ENCODE measurements at regions not wholly inside any gene's neighbourhood (a gene's known extent, or its start where the extent isn't known, plus 50 kb on each side); places are given as distances from the start of the nearest gene placed in this dataset.
"Not testable (repeated sequence)": the region's sequence is repeated elsewhere in the genome, so short reads cannot be mapped to it uniquely, and the experiment has no call there.

DNA sequence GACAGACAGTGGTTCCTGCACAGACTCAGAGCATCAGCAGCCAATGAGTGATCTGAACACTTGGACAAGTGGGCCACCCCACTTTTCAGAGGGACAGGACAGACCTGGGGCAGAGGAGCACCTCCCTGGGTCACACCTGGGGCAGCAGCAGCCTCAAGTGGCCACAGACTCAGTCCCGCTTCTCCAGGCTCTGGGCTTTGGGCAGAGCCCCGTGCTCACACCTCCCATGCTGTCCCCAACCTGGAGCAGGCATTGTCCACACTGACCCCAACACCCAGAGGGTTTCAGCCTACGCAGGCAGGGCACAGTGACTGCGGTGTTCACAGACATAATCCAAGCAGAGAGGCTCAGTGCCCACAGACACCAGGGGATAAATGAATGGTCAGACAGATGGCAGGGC, 135.5 kb upstream of the SFSWAP start:
- no peaks in the 10 kb centered on the region for H3K79me2 ChIP-seq (ENCODE audit: control insufficient read depth, insufficient read depth, low read length)
- H3K27me3 ChIP-seq (ENCODE audit: insufficient read depth, low read length, poor library complexity): no peaks in the 10 kb centered on the region
- H3K4me2 ChIP-seq (ENCODE audit: low read length): no peak overlapping the region
- H2BK120ac ChIP-seq (ENCODE audit: low read depth, low read length): no peak overlapping the region
- no CpG with 5 or more reads among the region's 4 CpGs for WGBS (ENCODE audit: extremely low coverage, insufficient coverage, low lambda C conversion rate)
- no peak overlapping the region for H2BK15ac ChIP-seq (replicated peaks; ENCODE audit: low read depth)
- no peak overlapping the region for H4K8ac ChIP-seq (ENCODE audit: low read depth, low read length)
- H3K4me1 ChIP-seq (ENCODE audit: control insufficient read depth, low read depth, low read length): no peaks in the 10 kb centered on the region
- no peak overlapping the region for H3K56ac ChIP-seq (ENCODE audit: low read length)
- no peak overlapping the region for H3K18ac ChIP-seq (ENCODE audit: low read length)
- no peak overlapping the region for H3K4me3 ChIP-seq (ENCODE audit: low read length)
- H2AK5ac ChIP-seq (ENCODE audit: low read length): no peak overlapping the region
- H3K23ac ChIP-seq (ENCODE audit: low read length): no peak overlapping the region
- no peak overlapping the region for H3K27ac ChIP-seq (ENCODE audit: low read depth, low read length)
- H4K5ac ChIP-seq (ENCODE audit: low read length): no peak overlapping the region
- no peaks in the 10 kb centered on the region for H3K79me1 ChIP-seq (ENCODE audit: low read length)
- H3K36me3 ChIP-seq (ENCODE audit: control insufficient read depth, insufficient read depth, low read length): no peaks in the 10 kb centered on the region
- no peak overlapping the region for H3K4ac ChIP-seq (ENCODE audit: low read depth, low read length)
- H2BK5ac ChIP-seq (ENCODE audit: low read length): no peak overlapping the region
- H3K9ac ChIP-seq (ENCODE audit: low read length): no peak overlapping the region
- no peak for DNase-seq

DNA sequence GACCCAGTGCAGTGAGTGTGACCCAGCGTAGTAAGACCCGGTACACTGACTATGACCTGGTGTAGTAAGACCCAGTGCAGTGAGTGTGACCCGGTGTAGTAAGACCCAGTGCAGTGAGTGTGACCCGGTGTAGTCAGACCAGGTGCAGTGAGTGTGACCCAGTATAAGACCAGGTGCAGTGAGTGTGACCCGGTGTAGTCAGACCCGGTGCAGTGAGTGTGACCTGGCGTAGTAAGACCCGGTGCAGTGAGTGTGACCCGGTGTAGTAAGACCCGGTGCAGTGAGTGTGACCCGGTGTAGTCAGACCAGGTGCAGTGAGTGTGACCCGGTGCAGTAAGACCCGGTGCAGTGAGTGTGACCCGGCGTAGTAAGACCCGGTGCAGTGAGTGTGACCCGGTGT, 134.2 kb upstream of the SFSWAP start:
- H3K4me3 ChIP-seq (ENCODE audit: low read length); H3K4ac ChIP-seq (ENCODE audit: low read depth, low read length); H2BK120ac ChIP-seq (ENCODE audit: low read depth, low read length); H3K18ac ChIP-seq (ENCODE audit: low read length); H3K79me2 ChIP-seq (ENCODE audit: control insufficient read depth, insufficient read depth, low read length); H3K36me3 ChIP-seq (ENCODE audit: control insufficient read depth, insufficient read depth, low read length); H4K8ac ChIP-seq (ENCODE audit: low read depth, low read length); H3K56ac ChIP-seq (ENCODE audit: low read length); H2BK15ac ChIP-seq (replicated peaks; ENCODE audit: low read depth); H2AK5ac ChIP-seq (ENCODE audit: low read length); H3K27me3 ChIP-seq (ENCODE audit: insufficient read depth, low read length, poor library complexity); H4K5ac ChIP-seq (ENCODE audit: low read length); H3K4me2 ChIP-seq (ENCODE audit: low read length); H3K4me1 ChIP-seq (ENCODE audit: control insufficient read depth, low read depth, low read length); H3K23ac ChIP-seq (ENCODE audit: low read length); H2BK5ac ChIP-seq (ENCODE audit: low read length); H3K79me1 ChIP-seq (ENCODE audit: low read length); H3K27ac ChIP-seq (ENCODE audit: low read depth, low read length); H3K9ac ChIP-seq (ENCODE audit: low read length); DNase-seq: not testable (repeated sequence)
- WGBS (ENCODE audit: extremely low coverage, insufficient coverage, low lambda C conversion rate): no CpG with 5 or more reads among the region's 17 CpGs

DNA sequence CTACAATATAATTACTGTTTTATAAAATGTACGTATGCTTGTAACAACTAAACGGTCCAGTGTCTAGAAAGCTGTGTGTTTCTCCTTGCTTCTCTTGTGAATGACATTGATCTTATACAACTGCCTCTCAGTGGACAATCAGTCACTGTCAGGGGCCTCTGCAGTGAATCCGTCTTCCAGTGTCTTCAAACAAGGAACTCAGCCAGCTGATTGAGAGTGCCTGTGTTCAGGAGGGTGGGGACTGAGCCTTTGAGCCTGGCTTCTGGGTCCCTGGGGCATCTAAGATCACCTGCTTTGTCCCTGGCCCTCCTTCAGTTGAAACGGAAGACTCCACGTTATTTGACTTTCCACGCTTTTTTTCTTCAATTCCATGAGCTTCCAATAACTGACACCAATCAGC, 133.1 kb upstream of the SFSWAP start:
- H4K8ac ChIP-seq (ENCODE audit: low read depth, low read length): no peak overlapping the region
- no peak overlapping the region for H3K27ac ChIP-seq (ENCODE audit: low read depth, low read length)
- WGBS (ENCODE audit: extremely low coverage, insufficient coverage, low lambda C conversion rate): no CpG with 5 or more reads among the region's 6 CpGs
- H3K4me2 ChIP-seq (ENCODE audit: low read length): no peak overlapping the region
- no peak overlapping the region for H3K23ac ChIP-seq (ENCODE audit: low read length)
- H2BK5ac ChIP-seq (ENCODE audit: low read length): no peak overlapping the region
- no peaks in the 10 kb centered on the region for H3K4me1 ChIP-seq (ENCODE audit: control insufficient read depth, low read depth, low read length)
- DNase-seq: no peak
- H3K79me2 ChIP-seq (ENCODE audit: control insufficient read depth, insufficient read depth, low read length): no peaks in the 10 kb centered on the region
- no peaks in the 10 kb centered on the region for H3K36me3 ChIP-seq (ENCODE audit: control insufficient read depth, insufficient read depth, low read length)
- no peak overlapping the region for H3K18ac ChIP-seq (ENCODE audit: low read length)
- H3K4ac ChIP-seq (ENCODE audit: low read depth, low read length): no peak overlapping the region
- H4K5ac ChIP-seq (ENCODE audit: low read length): no peak overlapping the region
- H2BK120ac ChIP-seq (ENCODE audit: low read depth, low read length): no peak overlapping the region
- H3K79me1 ChIP-seq (ENCODE audit: low read length): no peaks in the 10 kb centered on the region
- H3K9ac ChIP-seq (ENCODE audit: low read length): no peak overlapping the region
- no peaks in the 10 kb centered on the region for H3K27me3 ChIP-seq (ENCODE audit: insufficient read depth, low read length, poor library complexity)
- H3K4me3 ChIP-seq (ENCODE audit: low read length): no peak overlapping the region
- no peak overlapping the region for H2BK15ac ChIP-seq (replicated peaks; ENCODE audit: low read depth)
- no peak overlapping the region for H2AK5ac ChIP-seq (ENCODE audit: low read length)
- no peak overlapping the region for H3K56ac ChIP-seq (ENCODE audit: low read length)

DNA sequence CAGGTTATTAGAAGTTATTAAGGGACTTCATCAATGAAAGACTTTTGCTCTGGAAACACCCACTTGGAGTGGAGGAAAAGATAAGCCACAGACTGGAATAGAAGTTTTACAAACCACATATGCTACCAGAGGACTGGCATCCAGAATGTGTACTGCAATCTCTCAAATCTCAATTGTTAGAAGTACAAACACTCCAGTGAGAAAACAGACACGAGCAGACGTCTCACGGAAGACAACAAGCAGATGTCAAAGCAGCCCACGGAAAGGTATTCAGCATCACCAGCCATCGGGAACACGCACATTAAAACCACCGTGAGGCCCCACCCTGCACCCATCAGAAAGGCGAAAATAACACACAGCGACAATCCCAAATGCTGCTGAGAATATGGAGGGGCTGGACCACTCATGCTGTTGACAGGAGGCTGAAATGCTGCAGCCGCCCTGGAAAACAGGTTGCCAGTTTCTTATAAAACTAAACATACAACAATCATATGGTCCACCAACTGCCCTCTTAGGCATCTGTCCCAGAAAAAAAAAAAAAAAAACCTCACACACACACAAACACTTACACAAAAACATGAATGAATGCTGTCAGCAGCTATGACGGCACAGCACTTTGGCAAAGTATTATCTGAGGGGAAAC, 131.9 kb upstream of the SFSWAP start:
- Histone ChIP-seq H3K79me1 (ENCODE audit: low read length) (no peaks in the 10 kb centered on the region), H2BK120ac (ENCODE audit: low read depth, low read length) (no peak overlapping the region), H2BK5ac (ENCODE audit: low read length) (no peak overlapping the region), H3K23ac (ENCODE audit: low read length) (no peak overlapping the region), H4K5ac (ENCODE audit: low read length) (no peak overlapping the region), H3K36me3 (ENCODE audit: control insufficient read depth, insufficient read depth, low read length) (no peaks in the 10 kb centered on the region), H3K27me3 (ENCODE audit: insufficient read depth, low read length, poor library complexity) (no peaks in the 10 kb centered on the region), H3K9ac (ENCODE audit: low read length) (no peak overlapping the region), H3K56ac (ENCODE audit: low read length) (no peak overlapping the region), H3K4me3 (ENCODE audit: low read length) (no peak overlapping the region), H2BK15ac (replicated peaks; ENCODE audit: low read depth) (no peak overlapping the region), H3K27ac (ENCODE audit: low read depth, low read length) (no peak overlapping the region), H3K4me2 (ENCODE audit: low read length) (no peak overlapping the region), H4K8ac (ENCODE audit: low read depth, low read length) (no peak overlapping the region), H3K79me2 (ENCODE audit: control insufficient read depth, insufficient read depth, low read length) (no peaks in the 10 kb centered on the region), H3K4me1 (ENCODE audit: control insufficient read depth, low read depth, low read length) (no peaks in the 10 kb centered on the region), H3K4ac (ENCODE audit: low read depth, low read length) (no peak overlapping the region), H3K18ac (ENCODE audit: low read length) (no peak overlapping the region), H2AK5ac (ENCODE audit: low read length) (no peak overlapping the region)
- WGBS (ENCODE audit: extremely low coverage, insufficient coverage, low lambda C conversion rate): no CpG with 5 or more reads among the region's 11 CpGs
- DNase-seq: no peak

DNA sequence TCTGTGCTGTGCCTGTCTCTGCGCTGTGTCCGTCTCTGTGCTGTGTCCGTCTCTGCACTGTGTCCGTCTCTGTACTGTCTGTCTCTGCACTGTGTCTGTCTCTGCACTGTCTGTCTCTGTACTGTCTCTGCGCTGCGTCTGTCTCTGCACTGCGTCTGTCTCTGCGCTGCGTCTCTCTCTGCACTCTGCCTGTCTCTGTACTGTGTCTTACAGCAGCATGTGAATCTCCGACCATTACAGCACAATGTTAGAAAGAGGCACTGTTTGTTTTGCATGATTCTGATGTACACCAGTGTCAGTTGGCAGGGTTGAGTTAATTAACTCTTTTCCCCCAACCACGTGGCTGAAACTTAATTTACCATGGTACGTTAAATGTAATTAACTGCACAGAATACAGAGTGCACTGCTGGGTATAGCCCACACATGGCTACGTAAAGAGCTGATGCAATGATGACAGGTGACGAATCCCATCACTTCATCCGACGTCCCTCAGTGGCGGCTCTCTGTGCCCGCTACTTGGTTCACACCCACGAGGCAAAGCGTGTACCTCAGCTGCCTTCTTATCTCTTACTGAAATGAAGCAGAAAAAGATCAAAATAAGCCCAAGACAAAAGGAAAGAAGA, 127.7 kb upstream of the SFSWAP start:
- Histone ChIP-seq H3K9ac (ENCODE audit: low read length) (no peak overlapping the region), H3K56ac (ENCODE audit: low read length) (no peak overlapping the region), H3K23ac (ENCODE audit: low read length) (no peak overlapping the region), H4K8ac (ENCODE audit: low read depth, low read length) (no peak overlapping the region), H3K36me3 (ENCODE audit: control insufficient read depth, insufficient read depth, low read length) (no peaks in the 10 kb centered on the region), H4K5ac (ENCODE audit: low read length) (no peak overlapping the region), H2BK15ac (replicated peaks; ENCODE audit: low read depth) (no peak overlapping the region), H2AK5ac (ENCODE audit: low read length) (no peak overlapping the region), H3K27ac (ENCODE audit: low read depth, low read length) (no peak overlapping the region), H3K4me1 (ENCODE audit: control insufficient read depth, low read depth, low read length) (no peaks in the 10 kb centered on the region), H2BK5ac (ENCODE audit: low read length) (no peak overlapping the region), H3K4ac (ENCODE audit: low read depth, low read length) (no peak overlapping the region), H3K79me1 (ENCODE audit: low read length) (no peaks in the 10 kb centered on the region), H3K18ac (ENCODE audit: low read length) (no peak overlapping the region), H3K4me3 (ENCODE audit: low read length) (no peak overlapping the region), H3K4me2 (ENCODE audit: low read length) (no peak overlapping the region), H3K27me3 (ENCODE audit: insufficient read depth, low read length, poor library complexity) (no peaks in the 10 kb centered on the region), H3K79me2 (ENCODE audit: control insufficient read depth, insufficient read depth, low read length) (no peaks in the 10 kb centered on the region), H2BK120ac (ENCODE audit: low read depth, low read length) (no peak overlapping the region)
- WGBS (ENCODE audit: extremely low coverage, insufficient coverage, low lambda C conversion rate): no CpG with 5 or more reads among the region's 20 CpGs
- no peak for DNase-seq

DNA sequence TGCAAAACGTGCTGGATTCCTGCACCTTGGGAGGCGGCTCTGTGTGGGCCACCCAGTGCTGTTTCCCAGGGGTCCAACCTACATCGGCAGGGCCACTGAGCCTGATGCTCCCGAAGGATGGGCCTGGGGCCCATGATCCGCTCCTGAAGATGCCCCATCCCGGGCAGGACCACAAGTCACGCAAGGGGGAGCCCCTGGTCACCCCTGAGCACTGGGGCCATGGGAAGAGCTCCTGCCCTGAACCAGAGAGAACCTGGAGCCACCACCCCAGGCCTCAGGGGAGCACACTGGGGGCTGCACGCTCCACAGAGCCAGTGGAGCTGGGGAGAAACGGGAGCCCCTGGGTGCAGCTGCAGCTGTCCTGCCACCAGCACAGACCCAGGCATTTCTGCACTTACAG, 124.6 kb upstream of the SFSWAP start:
- Histone ChIP-seq H3K9ac (ENCODE audit: low read length) (no peak overlapping the region), H3K4me2 (ENCODE audit: low read length) (no peak overlapping the region), H3K56ac (ENCODE audit: low read length) (no peak overlapping the region), H2BK120ac (ENCODE audit: low read depth, low read length) (no peak overlapping the region), H2AK5ac (ENCODE audit: low read length) (no peak overlapping the region), H3K79me2 (ENCODE audit: control insufficient read depth, insufficient read depth, low read length) (no peaks in the 10 kb centered on the region), H3K23ac (ENCODE audit: low read length) (no peak overlapping the region), H4K5ac (ENCODE audit: low read length) (no peak overlapping the region), H4K8ac (ENCODE audit: low read depth, low read length) (no peak overlapping the region), H3K18ac (ENCODE audit: low read length) (no peak overlapping the region), H2BK5ac (ENCODE audit: low read length) (no peak overlapping the region), H3K79me1 (ENCODE audit: low read length) (no peaks in the 10 kb centered on the region), H2BK15ac (replicated peaks; ENCODE audit: low read depth) (no peak overlapping the region), H3K4ac (ENCODE audit: low read depth, low read length) (no peak overlapping the region), H3K4me3 (ENCODE audit: low read length) (no peak overlapping the region), H3K36me3 (ENCODE audit: control insufficient read depth, insufficient read depth, low read length) (no peaks in the 10 kb centered on the region), H3K27me3 (ENCODE audit: insufficient read depth, low read length, poor library complexity) (no peaks in the 10 kb centered on the region), H3K27ac (ENCODE audit: low read depth, low read length) (no peak overlapping the region), H3K4me1 (ENCODE audit: control insufficient read depth, low read depth, low read length) (no peaks in the 10 kb centered on the region)
- WGBS (ENCODE audit: extremely low coverage, insufficient coverage, low lambda C conversion rate): no CpG with 5 or more reads among the region's 9 CpGs
- DNase-seq: no peak

Measured in mesendoderm (in vitro differentiated cells).